KMS-11 (cell line): ENCODE measurements at regions not wholly inside any gene's neighbourhood (a gene's known extent, or its start where the extent isn't known, plus 50 kb on each side); places are given as distances from the start of the nearest gene placed in this dataset.

ENCODE experiments used
- H2AFZ ChIP-seq: fragments of 200-600 bp; sonication (generic); 2 replicates; pipeline ENCODE4 v1.6.1; 2016; ENCODE audit warnings: antibody characterized with exemption, mixed run types, low read depth
- H3K27ac ChIP-seq: fragments of 200-600 bp; sonication (generic); 2 replicates; pipeline ENCODE4 v1.6.1; 2016; ENCODE audit warnings: mild to moderate bottlenecking, mixed run types
- H3K27me3 ChIP-seq: fragments of 200-600 bp; sonication (generic); 2 replicates; pipeline ENCODE4 v1.6.1; 2017; ENCODE audit warnings: mild to moderate bottlenecking, low read depth, mixed run types, moderate library complexity; ENCODE audit not compliant: insufficient read depth
- H3K36me3 ChIP-seq: fragments of 200-600 bp; sonication (generic); 2 replicates; pipeline ENCODE4 v1.6.1; 2017; ENCODE audit warnings: mild to moderate bottlenecking, mixed run types; ENCODE audit not compliant: insufficient read depth
- H3K4me1 ChIP-seq: fragments of 200-600 bp; sonication (generic); 2 replicates; pipeline ENCODE4 v1.6.1; 2016; ENCODE audit warnings: mild to moderate bottlenecking, low read depth, mixed run types; ENCODE audit not compliant: poor library complexity, severe bottlenecking
- H3K4me2 ChIP-seq: fragments of 200-600 bp; sonication (generic); 2 replicates; pipeline ENCODE4 v1.7.0; 2016; ENCODE audit warnings: mild to moderate bottlenecking, mixed run types
- H3K4me3 ChIP-seq: fragments of 200-600 bp; sonication (generic); IDR thresholded peaks from 2 replicates; pipeline ENCODE4 v1.6.1; 2017; ENCODE audit warnings: low read depth, low read length, mixed read lengths; ENCODE audit not compliant: insufficient read depth
- H3K79me2 ChIP-seq: fragments of 200-600 bp; sonication (generic); 2 replicates; pipeline ENCODE4 v1.6.1; 2016; ENCODE audit warnings: low read depth, mixed run types; ENCODE audit not compliant: insufficient read depth
- H3K9ac ChIP-seq: fragments of 200-600 bp; sonication (generic); 2 replicates; pipeline ENCODE4 v1.6.1; 2016; ENCODE audit warnings: mild to moderate bottlenecking, mixed run types
- H4K20me1 ChIP-seq: fragments of 200-600 bp; sonication (generic); 2 replicates; pipeline ENCODE4 v1.6.1; 2016; ENCODE audit warnings: mild to moderate bottlenecking, mixed run types; ENCODE audit not compliant: insufficient read depth
- TF ChIP-seq, protein P1 (sequence below): fragments of 200-600 bp; sonication (generic); conservative IDR thresholded peaks from 2 replicates; pipeline ENCODE4 v1.6.1; 2017; ENCODE audit warnings: low read depth, mild to moderate bottlenecking, antibody characterized with exemption, low read length, moderate library complexity, mixed read lengths

DNA sequence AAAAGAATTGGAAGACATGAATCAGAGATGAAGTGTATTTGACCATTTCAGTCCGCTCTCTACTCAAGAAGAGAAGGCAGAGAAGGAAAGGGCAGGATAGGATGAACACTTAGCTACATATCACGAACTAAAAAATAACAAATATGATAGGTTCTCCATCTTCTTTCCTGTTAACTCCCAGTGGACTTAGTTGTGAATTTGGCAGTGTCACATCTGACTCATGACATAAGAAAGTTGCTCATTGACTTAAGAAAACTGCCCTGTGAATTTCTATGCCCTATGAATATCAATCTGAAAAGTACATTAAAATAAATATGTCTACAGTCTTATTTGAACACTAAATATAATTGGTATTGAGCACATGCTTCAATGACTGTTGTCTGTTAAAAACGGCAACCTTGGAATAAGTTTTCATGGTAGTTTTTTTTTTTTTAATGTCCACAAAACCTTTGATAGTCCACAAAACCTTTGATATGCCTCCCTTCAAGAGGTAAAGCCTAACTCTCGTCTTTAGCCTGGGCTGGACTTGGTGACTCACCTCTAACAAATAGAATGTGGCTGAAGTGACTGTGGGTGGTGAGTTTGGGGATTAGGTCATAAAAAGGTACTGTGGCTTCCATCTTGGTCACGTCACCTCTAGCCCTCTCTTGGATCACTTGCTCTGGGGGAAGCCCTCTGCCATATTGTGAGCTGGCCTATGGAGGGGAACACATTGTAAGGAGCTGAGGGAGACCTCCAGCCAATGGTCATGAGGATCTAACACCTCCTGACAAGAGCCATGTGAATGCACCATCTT is 184.7 kb upstream of the S100G start:
- H3K27ac ChIP-seq = no peak overlapping the region
- H3K79me2 ChIP-seq = no peaks in the 10 kb centered on the region
- no peak overlapping the region for H2AFZ ChIP-seq
- H3K36me3 ChIP-seq = no peaks in the 10 kb centered on the region
- no peaks in the 10 kb centered on the region for H4K20me1 ChIP-seq
- no peaks in the 10 kb centered on the region for H3K27me3 ChIP-seq
- H3K4me1 ChIP-seq = no peaks in the 10 kb centered on the region
- no peak overlapping the region for H3K4me3 ChIP-seq
- TF ChIP-seq, protein P1, sequence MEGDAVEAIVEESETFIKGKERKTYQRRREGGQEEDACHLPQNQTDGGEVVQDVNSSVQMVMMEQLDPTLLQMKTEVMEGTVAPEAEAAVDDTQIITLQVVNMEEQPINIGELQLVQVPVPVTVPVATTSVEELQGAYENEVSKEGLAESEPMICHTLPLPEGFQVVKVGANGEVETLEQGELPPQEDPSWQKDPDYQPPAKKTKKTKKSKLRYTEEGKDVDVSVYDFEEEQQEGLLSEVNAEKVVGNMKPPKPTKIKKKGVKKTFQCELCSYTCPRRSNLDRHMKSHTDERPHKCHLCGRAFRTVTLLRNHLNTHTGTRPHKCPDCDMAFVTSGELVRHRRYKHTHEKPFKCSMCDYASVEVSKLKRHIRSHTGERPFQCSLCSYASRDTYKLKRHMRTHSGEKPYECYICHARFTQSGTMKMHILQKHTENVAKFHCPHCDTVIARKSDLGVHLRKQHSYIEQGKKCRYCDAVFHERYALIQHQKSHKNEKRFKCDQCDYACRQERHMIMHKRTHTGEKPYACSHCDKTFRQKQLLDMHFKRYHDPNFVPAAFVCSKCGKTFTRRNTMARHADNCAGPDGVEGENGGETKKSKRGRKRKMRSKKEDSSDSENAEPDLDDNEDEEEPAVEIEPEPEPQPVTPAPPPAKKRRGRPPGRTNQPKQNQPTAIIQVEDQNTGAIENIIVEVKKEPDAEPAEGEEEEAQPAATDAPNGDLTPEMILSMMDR = no peak
- H3K4me2 ChIP-seq = no peak overlapping the region
- H3K9ac ChIP-seq = no peak overlapping the region

DNA sequence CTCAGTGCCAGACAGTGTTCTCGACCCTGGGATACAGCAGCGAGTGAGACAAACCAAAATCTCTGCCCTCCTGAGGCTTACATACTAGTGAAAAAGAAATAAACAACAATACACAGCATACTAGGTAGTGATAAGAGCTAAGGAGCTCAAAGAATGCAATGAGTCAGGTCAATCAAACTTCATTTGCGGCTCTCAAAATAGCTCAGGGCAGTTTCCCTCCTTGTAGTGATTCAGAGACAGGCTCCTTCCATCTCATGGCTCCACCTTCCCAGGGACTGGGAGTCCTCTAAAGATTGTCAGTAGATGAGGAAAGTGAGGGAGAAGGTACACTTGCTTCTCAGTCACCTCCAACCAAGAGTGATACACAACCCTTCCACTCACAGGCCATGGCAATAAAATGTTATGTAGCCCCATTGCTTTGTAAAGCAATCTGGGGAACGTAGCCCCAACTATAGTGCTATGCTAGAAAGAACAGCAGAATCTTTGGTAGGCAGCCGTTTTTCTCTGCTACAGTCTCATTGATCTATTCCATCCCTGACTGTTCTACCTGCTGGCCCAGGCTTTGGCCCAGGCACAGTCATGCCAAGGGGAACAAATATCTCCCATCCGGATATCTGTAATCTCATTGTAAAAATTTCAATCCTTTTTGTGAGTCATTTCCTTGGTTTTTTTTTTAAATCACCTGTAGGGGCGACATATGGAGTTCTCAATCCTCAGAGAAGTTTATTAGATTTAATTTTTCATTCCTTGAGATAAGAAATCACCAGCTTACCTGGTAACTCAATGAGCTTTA is 183.1 kb upstream of the S100G start:
- Histone ChIP-seq H3K4me3 (no peak overlapping the region), H3K27ac (no peak overlapping the region), H3K27me3 (no peaks in the 10 kb centered on the region), H3K4me2 (no peak overlapping the region), H3K79me2 (no peaks in the 10 kb centered on the region), H3K36me3 (no peaks in the 10 kb centered on the region), H3K9ac (no peak overlapping the region), H4K20me1 (no peaks in the 10 kb centered on the region), H3K4me1 (no peaks in the 10 kb centered on the region), H2AFZ (no peak overlapping the region)
- TF ChIP-seq, protein P1 = no peak

DNA sequence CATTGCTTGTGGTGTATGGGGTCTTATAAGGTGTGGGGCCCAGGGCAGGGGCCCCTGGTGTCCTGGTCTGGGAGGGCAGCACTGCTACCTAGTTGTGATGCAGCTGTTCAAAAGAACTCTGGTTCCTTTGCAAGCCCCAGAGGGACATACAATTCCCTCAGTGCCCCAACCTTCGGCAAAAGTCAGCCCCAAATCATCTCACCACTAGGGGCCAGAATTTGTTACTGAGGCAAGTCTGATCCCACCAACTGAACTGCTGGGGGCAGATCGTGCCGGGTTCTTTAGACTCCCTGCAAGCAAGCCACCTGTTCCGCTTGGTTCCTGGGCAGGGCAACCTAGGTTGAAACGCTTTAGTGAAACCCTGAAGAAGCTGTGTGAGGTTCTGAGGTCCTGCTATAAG is 180.1 kb upstream of the S100G start:
- H3K36me3 ChIP-seq = no peaks in the 10 kb centered on the region
- H3K4me1 ChIP-seq = no peaks in the 10 kb centered on the region
- no peaks in the 10 kb centered on the region for H3K79me2 ChIP-seq
- H3K4me2 ChIP-seq = no peak overlapping the region
- H3K9ac ChIP-seq = no peak overlapping the region
- H3K27me3 ChIP-seq = no peaks in the 10 kb centered on the region
- TF ChIP-seq, protein P1 = no peak
- H2AFZ ChIP-seq = no peak overlapping the region
- H4K20me1 ChIP-seq = no peaks in the 10 kb centered on the region
- H3K4me3 ChIP-seq = no peak overlapping the region
- H3K27ac ChIP-seq = no peak overlapping the region

DNA sequence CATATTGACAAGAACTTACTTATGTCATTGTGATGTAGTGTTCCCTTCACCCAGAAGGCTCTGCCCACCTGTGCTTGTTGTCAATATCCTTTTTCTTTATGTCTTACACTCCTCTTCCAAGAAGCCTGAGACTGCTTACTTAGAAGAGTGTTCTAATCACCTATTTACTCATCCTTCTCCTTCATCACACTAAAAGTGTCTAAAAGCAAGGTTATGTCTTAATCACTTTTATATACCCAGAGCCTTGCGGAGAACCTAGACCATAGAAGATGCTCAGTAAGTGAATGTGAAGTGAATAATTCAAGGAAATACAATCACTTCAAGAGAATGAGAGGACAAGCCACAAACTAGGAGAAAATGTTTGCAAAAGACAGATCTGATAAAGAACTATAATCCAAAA is 177.6 kb upstream of the S100G start:
- no peak overlapping the region for H2AFZ ChIP-seq
- no peak overlapping the region for H3K4me3 ChIP-seq
- no peaks in the 10 kb centered on the region for H3K36me3 ChIP-seq
- TF ChIP-seq, protein P1 = no peak
- no peaks in the 10 kb centered on the region for H3K27me3 ChIP-seq
- no peaks in the 10 kb centered on the region for H3K79me2 ChIP-seq
- H3K4me2 ChIP-seq = no peak overlapping the region
- H3K27ac ChIP-seq = no peak overlapping the region
- no peaks in the 10 kb centered on the region for H3K4me1 ChIP-seq
- no peaks in the 10 kb centered on the region for H4K20me1 ChIP-seq
- H3K9ac ChIP-seq = no peak overlapping the region
